Stomach (tissue), 8 donors: ENCODE measurements at regions not wholly inside any gene's neighbourhood (a gene's known extent, or its start where the extent isn't known, plus 50 kb on each side); places are given as distances from the start of the nearest gene placed in this dataset.

ENCODE experiments used
- DNase-seq, 2 donors: peaks; one replicate each; pipeline versions ENCODE4 v3.0.0 to v3.0.0-alpha.2; 2013 to 2019
- H3K27ac ChIP-seq, 5 donors: fragments of 200-600 bp in 4 of 5; sonication (generic) in 4 of 5; one replicate each; pipeline ENCODE4 v1.5.1; 2013 to 2019; ENCODE audit warnings: mild to moderate bottlenecking in 1 of 5, moderate library complexity in 1 of 5
- H3K27me3 ChIP-seq, 3 donors: fragments of 200-600 bp; sonication (generic); one replicate each; pipeline ENCODE4 v1.5.1; 2017 to 2019; ENCODE audit warnings: mixed run types in 1 of 3
- H3K36me3 ChIP-seq, 4 donors: fragments of 200-600 bp; sonication (generic); 1 replicate in 3 of 4; 2 replicates in 1 of 4; pipeline ENCODE4 v1.5.1; 2016 to 2019
- H3K4me1 ChIP-seq, 4 donors: fragments of 200-600 bp; sonication (generic); one replicate each; pipeline ENCODE4 v1.5.1; 2016 to 2019
- H3K4me3 ChIP-seq, 4 donors: fragments of 200-600 bp; sonication (generic) in 3 of 4; one replicate each; pipeline ENCODE4 v1.5.1; 2016 to 2019; ENCODE audit warnings: mild to moderate bottlenecking in 1 of 4
- H3K9me3 ChIP-seq, 4 donors: fragments of 200-600 bp; sonication (generic); one replicate each; pipeline ENCODE4 v1.5.1; 2016 to 2019
- EP300 ChIP-seq: sonication (generic); formaldehyde crosslinking; IDR thresholded peaks from one replicate; pipeline ENCODE4 v1.6.1; 2017; ENCODE audit warnings: antibody characterized with exemption
- POLR2A ChIP-seq, 4 donors: fragments of 450-650 bp; IDR thresholded peaks; one replicate each; pipeline ENCODE4 v1.6.1; 2016; ENCODE audit warnings: antibody characterized with exemption in 4 of 4, control low read depth in 2 of 4, mild to moderate bottlenecking in 1 of 4, moderate library complexity in 1 of 4
- POLR2AphosphoS5 ChIP-seq, 3 donors: sonication (generic); formaldehyde crosslinking; IDR thresholded peaks; one replicate each; pipeline ENCODE4 v1.6.1; 2016; ENCODE audit warnings: antibody characterized with exemption in 3 of 3
- WGBS, 5 donors: extraction: QIAGEN DNeasy Blood & Tissue Kit in 3 of 5; methylation state at CpG; one replicate each; pipeline versions ENCODE4 v1.1.5 to v1.1.7; 2013 to 2018; 5-methylcytosine and 5-hydroxymethylcytosine counted together
- intact Hi-C: fragments of 100-400 bp; cut with DNase I; formaldehyde crosslinking; loops from one replicate; pipeline ENCODE4 v1.15.1; 2023; ENCODE audit warnings: low total_unique reads
- TF ChIP-seq, protein P1 (sequence below), 7 experiments: fragments of 450-650 bp in 4 of 7; fragments of 200-600 bp in 3 of 7; sonication (generic) in 3 of 7; IDR thresholded peaks; one replicate each; pipeline ENCODE4 v1.5.1; 2016 to 2019; ENCODE audit warnings: antibody characterized with exemption in 7 of 7, control low read depth in 2 of 7, mild to moderate bottlenecking in 1 of 7
- donor health status: healthy with polysubstance abuse.
- donor health status: Bipolar disorder and iron deficiency.
- donor health status: healthy.

DNA sequence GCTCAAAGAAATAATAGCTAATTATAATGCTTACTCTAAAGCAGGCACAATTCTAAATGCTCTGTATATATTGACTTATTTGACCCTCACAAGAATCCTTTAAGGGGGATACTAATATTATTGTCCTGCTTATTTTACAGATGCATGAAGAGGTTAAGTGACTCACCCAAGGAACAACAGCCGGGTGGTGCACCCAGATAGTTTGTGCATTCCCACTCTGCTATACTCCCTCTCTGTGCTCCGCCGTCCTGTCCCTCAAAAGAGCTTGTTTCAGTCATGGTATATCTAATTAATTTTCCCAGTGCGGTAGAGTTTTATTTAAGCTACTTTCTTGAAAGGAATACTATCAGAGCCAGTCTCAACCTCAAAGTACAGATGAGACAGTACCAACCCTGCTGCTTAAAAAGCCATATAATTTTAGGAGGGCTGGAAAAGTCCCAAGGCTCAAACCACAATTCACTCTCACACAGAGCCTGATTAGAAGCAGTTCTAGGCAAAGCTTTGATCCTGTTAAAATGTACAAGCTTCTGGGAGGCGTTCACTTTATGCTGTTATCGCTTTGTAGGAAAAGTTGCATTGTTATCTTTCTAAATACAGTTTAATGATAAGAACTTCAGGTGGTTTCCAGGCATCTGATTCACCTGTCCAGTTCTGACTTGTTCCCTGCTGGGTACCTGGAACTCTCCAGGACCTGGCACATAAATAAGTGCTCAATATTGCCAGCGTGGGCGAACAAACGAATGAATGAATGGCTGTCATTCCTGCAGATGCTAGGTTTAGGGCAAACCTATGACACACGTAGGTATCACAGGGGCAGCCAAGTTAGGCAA lies 261.5 kb upstream of the KLF14 start:
- intact Hi-C loops: no loop called here
- 28 to 38% (median 33%) methylated on average over 10 of the region's 10 CpGs for WGBS, 5 donors
- peak; percentile 49 to 65 for DNase-seq
- Histone ChIP-seq H3K9me3 (no peaks in the 10 kb centered on the region), H3K4me1 (peaks cover 81 to 100% (median 91%) of the 10 kb centered on the region in 4 donors), H3K36me3 (peaks cover 0 to 17% (median 4%) of the 10 kb centered on the region in 4 donors), H3K27ac (peak overlapping the region; percentile 85 to 91 (median 88)), H3K27me3 (no peaks in the 10 kb centered on the region), H3K4me3 (no peak overlapping the region)
- no peak for TF ChIP-seq POLR2A (IDR thresholded peaks at IDR 0.05)
- no peak for TF ChIP-seq EP300
- TF ChIP-seq, protein P1, sequence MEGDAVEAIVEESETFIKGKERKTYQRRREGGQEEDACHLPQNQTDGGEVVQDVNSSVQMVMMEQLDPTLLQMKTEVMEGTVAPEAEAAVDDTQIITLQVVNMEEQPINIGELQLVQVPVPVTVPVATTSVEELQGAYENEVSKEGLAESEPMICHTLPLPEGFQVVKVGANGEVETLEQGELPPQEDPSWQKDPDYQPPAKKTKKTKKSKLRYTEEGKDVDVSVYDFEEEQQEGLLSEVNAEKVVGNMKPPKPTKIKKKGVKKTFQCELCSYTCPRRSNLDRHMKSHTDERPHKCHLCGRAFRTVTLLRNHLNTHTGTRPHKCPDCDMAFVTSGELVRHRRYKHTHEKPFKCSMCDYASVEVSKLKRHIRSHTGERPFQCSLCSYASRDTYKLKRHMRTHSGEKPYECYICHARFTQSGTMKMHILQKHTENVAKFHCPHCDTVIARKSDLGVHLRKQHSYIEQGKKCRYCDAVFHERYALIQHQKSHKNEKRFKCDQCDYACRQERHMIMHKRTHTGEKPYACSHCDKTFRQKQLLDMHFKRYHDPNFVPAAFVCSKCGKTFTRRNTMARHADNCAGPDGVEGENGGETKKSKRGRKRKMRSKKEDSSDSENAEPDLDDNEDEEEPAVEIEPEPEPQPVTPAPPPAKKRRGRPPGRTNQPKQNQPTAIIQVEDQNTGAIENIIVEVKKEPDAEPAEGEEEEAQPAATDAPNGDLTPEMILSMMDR (IDR thresholded peaks at IDR 0.05): no peak
- peak in 2 of 3 donors; percentile 79 to 81 for TF ChIP-seq POLR2AphosphoS5 (IDR thresholded peaks at IDR 0.05)

DNA sequence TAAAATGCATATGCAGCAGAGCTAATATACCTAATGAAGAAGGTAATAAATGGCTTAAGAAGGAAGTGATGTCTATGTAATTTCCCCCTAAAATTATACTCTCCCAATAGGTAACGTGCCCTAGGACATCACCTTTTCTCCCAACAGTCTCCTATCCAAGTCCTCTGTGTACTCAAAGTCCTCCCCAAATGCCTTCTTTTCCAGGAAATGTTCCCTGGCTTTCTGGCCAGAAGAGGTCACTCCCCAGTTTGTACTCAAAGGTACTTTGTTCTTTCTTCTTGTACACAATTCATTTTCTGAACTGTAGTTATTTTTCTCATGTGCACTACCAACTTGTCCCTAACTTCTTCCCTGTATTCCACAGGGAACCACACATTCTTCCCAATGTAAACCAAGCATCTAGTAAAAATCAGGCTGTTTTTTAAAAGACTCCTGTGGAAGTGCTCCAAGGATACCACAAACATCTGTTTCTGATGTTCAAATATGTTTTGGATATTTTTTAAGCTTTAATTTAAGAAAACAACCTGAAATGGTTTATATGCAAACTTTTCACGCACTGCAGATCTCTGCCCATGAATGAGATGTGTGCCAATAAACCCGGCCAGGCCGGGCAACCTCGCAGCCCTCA lies 262.3 kb upstream of the KLF14 start:
- H3K4me1 ChIP-seq: peaks cover 75 to 99% (median 89%) of the 10 kb centered on the region in 4 donors
- TF ChIP-seq EP300 (no peak), POLR2A (IDR thresholded peaks at IDR 0.05) (no peak), POLR2AphosphoS5 (IDR thresholded peaks at IDR 0.05) (peak; percentile 46 to 81 (median 76))
- TF ChIP-seq, protein P1 (IDR thresholded peaks at IDR 0.05): no peak
- peaks cover 0 to 24% (median 7%) of the 10 kb centered on the region in 4 donors for H3K36me3 ChIP-seq
- intact Hi-C loops: no loop called here
- H3K9me3 ChIP-seq: no peaks in the 10 kb centered on the region
- peak in 1 of 2 donors; percentile 46 for DNase-seq
- no peaks in the 10 kb centered on the region for H3K27me3 ChIP-seq
- H3K27ac ChIP-seq: peak overlapping the region; percentile 85 to 91 (median 89)
- peak overlapping the region in 1 of 4 donors; percentile 20 for H3K4me3 ChIP-seq
- WGBS, 5 donors: 13 to 27% (median 20%) methylated on average over 5 of the region's 5 CpGs

DNA sequence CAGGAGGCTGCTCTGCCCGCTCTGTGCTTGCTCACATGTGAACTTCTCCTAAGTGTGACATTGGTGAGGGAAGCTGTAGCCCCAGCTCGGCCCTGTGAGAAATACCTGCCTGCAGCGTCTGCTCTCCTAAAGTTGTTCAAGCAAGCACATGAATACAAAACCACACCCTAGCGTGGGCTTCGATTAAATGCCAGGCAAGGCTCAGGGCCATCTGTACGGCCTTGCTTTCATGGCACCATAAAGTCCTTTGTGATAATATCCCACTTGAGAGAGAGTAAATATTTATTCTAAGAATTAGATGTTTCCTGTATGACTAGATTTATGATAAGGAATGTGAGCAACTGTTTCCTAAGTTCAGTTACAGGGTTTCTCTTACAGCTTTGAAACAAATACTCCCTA lies 262.8 kb upstream of the KLF14 start:
- WGBS, 5 donors: 6 to 16% (median 11%) methylated on average over 6 of the region's 6 CpGs
- Histone ChIP-seq H3K27me3 (no peaks in the 10 kb centered on the region), H3K4me3 (peak overlapping the region in 1 of 4 donors; percentile 20), H3K36me3 (peaks cover 0 to 26% (median 8%) of the 10 kb centered on the region in 4 donors), H3K27ac (peak overlapping the region; percentile 85 to 91 (median 89)), H3K4me1 (peaks cover 72 to 93% (median 84%) of the 10 kb centered on the region in 4 donors), H3K9me3 (no peaks in the 10 kb centered on the region)
- TF ChIP-seq POLR2A (IDR thresholded peaks at IDR 0.05): no peak
- TF ChIP-seq, protein P1 (IDR thresholded peaks at IDR 0.05): no peak
- TF ChIP-seq POLR2AphosphoS5 (IDR thresholded peaks at IDR 0.05): peak in 2 of 3 donors; percentile 87 to 89
- no peak for TF ChIP-seq EP300
- DNase-seq: peak; percentile 59 to 86
- intact Hi-C loops: no loop called here

DNA sequence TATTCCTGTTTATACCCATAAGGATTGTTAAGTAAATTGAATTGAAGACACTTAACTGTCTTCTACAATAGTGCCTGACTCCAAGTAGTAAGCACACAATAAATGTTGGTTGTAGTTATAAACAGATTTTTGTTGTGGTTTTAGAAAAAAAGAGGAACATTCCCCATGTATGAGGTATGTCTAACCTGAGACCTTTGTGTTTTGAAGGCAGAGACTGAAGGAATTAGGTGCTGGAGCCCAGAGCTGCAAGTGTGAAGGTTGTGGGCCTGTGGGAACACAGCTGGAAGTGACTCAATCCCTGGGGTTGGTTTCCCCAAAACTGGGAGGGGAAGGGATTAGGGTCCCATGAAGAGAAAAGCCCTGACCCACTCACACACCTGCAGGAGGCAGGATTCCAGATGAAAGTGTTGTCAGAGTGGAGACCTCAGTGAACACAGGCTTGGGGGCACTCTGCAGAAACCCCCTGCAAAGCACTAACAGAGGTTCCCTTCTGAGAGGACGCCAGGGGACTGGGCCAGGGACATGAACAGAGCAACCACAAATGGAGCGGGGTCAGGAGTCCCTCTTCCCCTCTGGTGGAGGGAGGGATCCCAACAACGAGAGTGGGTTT lies 265.1 kb upstream of the KLF14 start:
- Histone ChIP-seq H3K27me3 (no peaks in the 10 kb centered on the region), H3K4me3 (no peak overlapping the region), H3K9me3 (peaks cover 0 to 8% (median 3%) of the 10 kb centered on the region in 4 donors), H3K4me1 (peaks cover 56 to 80% (median 66%) of the 10 kb centered on the region in 4 donors), H3K27ac (peak overlapping the region; percentile 77 to 91 (median 88)), H3K36me3 (peaks cover 0 to 24% (median 14%) of the 10 kb centered on the region in 4 donors)
- WGBS, 5 donors: 78 to 96% (median 87%) methylated on average over 3 of the region's 3 CpGs
- intact Hi-C loops: no loop called here
- DNase-seq: no peak
- TF ChIP-seq POLR2A (IDR thresholded peaks at IDR 0.05) (no peak), POLR2AphosphoS5 (IDR thresholded peaks at IDR 0.05) (no peak), EP300 (no peak)
- TF ChIP-seq, protein P1 (IDR thresholded peaks at IDR 0.05): no peak
